VCaP (cell line): ENCODE measurements at regions not wholly inside any gene's neighbourhood (a gene's known extent, or its start where the extent isn't known, plus 50 kb on each side); places are given as distances from the start of the nearest gene placed in this dataset.

ENCODE experiments used
- H3K27ac ChIP-seq: fragments of 450-650 bp; 2 replicates; pipeline ENCODE4 v1.5.1; 2017
- CTCF ChIP-seq: fragments of 450-650 bp; conservative IDR thresholded peaks from 2 replicates; pipeline ENCODE4 v1.5.1; 2017; ENCODE audit warnings: mild to moderate bottlenecking, moderate library complexity

- no peak for TF ChIP-seq CTCF
- H3K27ac ChIP-seq, result peak overlapping the region; percentile 73
Observed at GRCh38 chr10:33520223-33520622, 185.8 kb upstream of the NRP1 start.

DNA sequence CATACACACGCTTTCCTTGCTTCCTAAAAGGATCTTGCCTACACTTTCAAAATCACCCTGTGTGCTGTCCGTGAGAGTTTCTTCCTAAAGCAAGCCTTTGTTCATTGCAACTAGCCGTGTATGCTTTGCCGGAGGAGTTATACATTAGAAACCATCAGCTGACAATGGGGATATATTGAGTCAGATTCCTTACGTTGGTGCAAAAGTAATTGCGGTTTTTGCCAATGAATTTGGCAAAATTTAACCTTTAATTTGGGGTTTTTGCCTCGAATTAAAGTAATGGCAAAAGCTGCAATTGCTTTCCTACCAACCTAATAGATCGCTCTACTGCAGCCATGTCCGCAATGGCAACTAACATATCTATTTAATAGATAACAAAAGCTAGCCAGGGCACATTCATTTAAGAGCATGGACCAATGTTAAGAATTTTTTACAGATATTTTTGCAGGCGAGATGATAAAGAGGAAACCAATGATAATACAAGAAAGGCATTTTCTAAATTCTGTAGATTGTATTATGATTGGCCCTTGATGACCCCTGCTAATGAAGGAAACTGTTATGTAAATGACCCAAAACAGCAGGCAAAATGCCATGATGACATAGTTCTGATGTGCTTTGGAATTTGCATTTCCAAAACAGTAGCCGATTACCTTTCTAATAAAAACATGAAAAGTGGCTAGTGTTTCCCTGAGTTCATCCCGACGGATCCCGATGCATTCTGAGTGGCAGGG lies 184.8 kb upstream of the NRP1 start:
- TF ChIP-seq CTCF, result no peak

DNA sequence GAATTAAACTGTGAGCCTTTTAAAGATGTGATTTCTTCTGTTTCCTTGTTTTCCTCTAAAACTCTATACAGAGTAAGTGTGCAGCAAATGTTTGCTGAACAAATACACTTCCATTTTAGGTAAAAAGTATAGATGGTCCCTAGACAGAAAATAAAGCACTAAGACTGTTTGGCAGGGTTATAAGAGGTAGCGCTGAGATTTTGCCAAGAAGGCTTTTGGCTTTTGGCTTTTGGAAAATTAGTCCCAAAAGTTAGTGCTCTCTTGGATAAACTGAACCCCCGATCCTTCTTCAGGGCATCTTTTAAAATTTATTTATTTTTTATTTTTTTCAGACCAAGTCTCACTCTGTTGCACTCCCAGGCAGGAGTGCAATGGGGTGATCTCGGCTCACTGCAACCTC lies 175.7 kb upstream of the NRP1 start:
- H3K27ac ChIP-seq, result peak overlapping the region; percentile 99
- no peak for TF ChIP-seq CTCF

More for the DNA sequence above, 184.8 kb upstream of the NRP1 start:
- H3K27ac ChIP-seq, result no peak overlapping the region

- TF ChIP-seq CTCF, result no peak
- H3K27ac ChIP-seq, result peak overlapping the region; percentile 99
Observed at GRCh38 chr10:33509231-33509831, 174.9 kb upstream of the NRP1 start.

GRCh38 chr10:33507662-33508425 lies 173.4 kb upstream of the NRP1 start:
- TF ChIP-seq CTCF, result no peak
- peak overlapping the region; percentile 99 for H3K27ac ChIP-seq

DNA sequence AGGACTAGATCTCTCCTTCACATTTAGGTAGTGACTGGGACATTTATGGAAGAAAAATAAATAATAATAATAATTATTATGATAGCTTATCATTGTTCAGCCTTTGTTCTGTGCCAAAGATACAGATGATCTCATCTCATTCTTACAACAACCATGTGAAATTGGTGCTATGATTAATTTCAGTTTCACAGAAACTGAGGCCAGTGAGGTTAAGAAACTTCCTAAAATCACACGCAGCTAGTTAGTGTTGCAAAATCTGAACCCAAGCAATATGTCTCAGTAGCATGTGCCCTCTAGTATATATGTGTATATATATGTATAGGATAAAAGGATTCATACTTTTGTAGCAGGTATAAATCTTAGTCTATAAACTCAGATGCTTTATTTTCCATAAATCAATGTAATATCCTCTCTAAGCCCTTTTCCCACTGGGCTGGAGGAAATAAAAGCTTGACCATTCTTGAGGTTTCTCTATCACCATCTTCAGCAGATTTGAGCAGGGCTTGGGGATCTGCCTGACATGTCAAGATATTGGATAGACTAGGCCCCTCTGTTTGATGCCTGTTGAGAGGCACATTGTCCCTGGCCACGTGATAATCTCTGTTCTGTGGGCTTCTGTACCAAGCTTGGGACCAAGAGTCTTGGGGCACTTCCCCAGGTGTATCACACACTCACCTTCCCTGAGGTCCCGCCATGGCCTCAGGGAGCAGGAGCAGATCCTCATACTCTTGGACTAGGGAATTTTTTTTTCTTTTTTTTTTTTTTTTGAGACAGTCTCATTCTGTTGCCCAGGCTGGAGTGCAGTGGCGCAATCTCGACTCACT lies 172.6 kb upstream of the NRP1 start:
- peak overlapping the region; percentile 99 for H3K27ac ChIP-seq
- TF ChIP-seq CTCF, result no peak
